ENCODE measurements at regions not wholly inside any gene's neighbourhood (a gene's known extent, or its start where the extent isn't known, plus 50 kb on each side); places are given as distances from the start of the nearest gene placed in this dataset.

GRCh38 chr13:67859904-67860303 lies 629.8 kb upstream of the PCDH9 start (continued):
- TF ChIP-seq RNF219 (CRISPR knock-in tag; IDR thresholded peaks at IDR 0.05) = no peak
- no peak for TF ChIP-seq BRF2 (IDR thresholded peaks at IDR 0.05; ENCODE audit: borderline replicate concordance, insufficient read depth, insufficient read length)
- TF ChIP-seq GTF2B (IDR thresholded peaks at IDR 0.05; ENCODE audit: extremely low read depth, insufficient read length) = no peak
- no peak for TF ChIP-seq ARID4B (CRISPR knock-in tag; IDR thresholded peaks at IDR 0.05)
- no peak for TF ChIP-seq KHSRP (IDR thresholded peaks at IDR 0.05)
- no peak for TF ChIP-seq ZNF133 (CRISPR knock-in tag; IDR thresholded peaks at IDR 0.05)
- no peak for TF ChIP-seq MLX (CRISPR knock-in tag; conservative IDR thresholded peaks at IDR 0.05)
- TF ChIP-seq BRD9 (IDR thresholded peaks at IDR 0.05; ENCODE audit: low read depth, partially characterized antibody) = no peak
- TF ChIP-seq HLTF (IDR thresholded peaks at IDR 0.05) = no peak

Data from K562 (cell line).